Upper lobe of left lung (tissue), 6 donors: ENCODE measurements at regions not wholly inside any gene's neighbourhood (a gene's known extent, or its start where the extent isn't known, plus 50 kb on each side); places are given as distances from the start of the nearest gene placed in this dataset.

Experiments
- ATAC-seq, 2 donors: fragments of 200-7000 bp; cut with Tn5 transposase; one replicate each; pipeline ENCODE4 v1.9.1; 2022; ENCODE audit warnings: mild to moderate bottlenecking in 2 of 2, moderate library complexity in 2 of 2; ENCODE audit not compliant: low FRiP score in 2 of 2
- DNase-seq, 2 donors: peaks; one replicate each; pipeline ENCODE4 v3.0.0-alpha.2; 2019 to 2020
- H3K27ac ChIP-seq, 4 donors: fragments of 200-600 bp; sonication (generic); one replicate each; pipeline ENCODE4 v1.5.1; 2016 to 2019
- H3K27me3 ChIP-seq, 4 donors: fragments of 200-600 bp; sonication (generic); one replicate each; pipeline ENCODE4 v1.5.1; 2017 to 2019
- H3K36me3 ChIP-seq, 4 donors: fragments of 200-600 bp; sonication (generic); one replicate each; pipeline ENCODE4 v1.5.1; 2016 to 2019
- H3K4me1 ChIP-seq, 4 donors: fragments of 200-600 bp; sonication (generic); one replicate each; pipeline ENCODE4 v1.5.1; 2018 to 2019
- H3K4me3 ChIP-seq, 4 donors: fragments of 200-600 bp; sonication (generic); one replicate each; pipeline ENCODE4 v1.5.1; 2017 to 2019; ENCODE audit warnings: mild to moderate bottlenecking in 2 of 4, moderate library complexity in 1 of 4
- H3K9me3 ChIP-seq, 4 donors: fragments of 200-600 bp; sonication (generic); one replicate each; pipeline ENCODE4 v1.5.1; 2018 to 2019
- CTCF ChIP-seq, 6 experiments: fragments of 450-650 bp in 4 of 6; fragments of 200-600 bp in 2 of 6; sonication (generic) in 2 of 6; IDR thresholded peaks; one replicate each; pipeline ENCODE4 v1.5.1; 2016 to 2019; ENCODE audit warnings: antibody characterized with exemption in 6 of 6
- EP300 ChIP-seq, 4 donors: sonication (generic); formaldehyde crosslinking; IDR thresholded peaks; one replicate each; pipeline ENCODE4 v1.5.1; 2017; ENCODE audit warnings: antibody characterized with exemption in 4 of 4, control low read depth in 2 of 4
- POLR2A ChIP-seq, 4 donors: fragments of 450-650 bp; IDR thresholded peaks; one replicate each; pipeline ENCODE4 v1.5.1; 2016 to 2017; ENCODE audit warnings: antibody characterized with exemption in 4 of 4, mild to moderate bottlenecking in 2 of 4
- POLR2AphosphoS5 ChIP-seq, 2 donors: sonication (generic); formaldehyde crosslinking; IDR thresholded peaks; one replicate each; pipeline ENCODE4 v1.5.1; 2017; ENCODE audit warnings: antibody characterized with exemption in 2 of 2
- WGBS, 2 donors: methylation state at CpG; one replicate each; pipeline ENCODE4 v1.1.5; 2017 to 2018; 5-methylcytosine and 5-hydroxymethylcytosine counted together
- donor health status: DM: no; HTN: no; CAD: no; lungs with moderate emphysema.
- donor health status: DM: no; HTN: yes; CAD: no; lungs with severe emphysema.

- no peaks in the 10 kb centered on the region for H3K27me3 ChIP-seq
- H3K36me3 ChIP-seq = no peaks in the 10 kb centered on the region
- ATAC-seq (no peak), DNase-seq (no peak)
- no peaks in the 10 kb centered on the region for H3K4me1 ChIP-seq
- TF ChIP-seq EP300 (IDR thresholded peaks at IDR 0.05) = no peak
- TF ChIP-seq POLR2A (IDR thresholded peaks at IDR 0.05) = no peak
- TF ChIP-seq POLR2AphosphoS5 (IDR thresholded peaks at IDR 0.05) = no peak
- no peak for TF ChIP-seq CTCF (IDR thresholded peaks at IDR 0.05)
- WGBS, 2 donors = 79 to 85% methylated on average over 4 of the region's 4 CpGs
- H3K4me3 ChIP-seq = no peak overlapping the region
- no peaks in the 10 kb centered on the region for H3K9me3 ChIP-seq
- no peak overlapping the region for H3K27ac ChIP-seq
Measured at GRCh38 chr10:76719006-76719405, 918.6 kb downstream of the KCNMA1 start.

- H3K36me3 ChIP-seq = no peaks in the 10 kb centered on the region
- no peak overlapping the region for H3K27ac ChIP-seq
- TF ChIP-seq POLR2AphosphoS5 (IDR thresholded peaks at IDR 0.05) (no peak), EP300 (IDR thresholded peaks at IDR 0.05) (no peak), CTCF (IDR thresholded peaks at IDR 0.05) (no peak), POLR2A (IDR thresholded peaks at IDR 0.05) (no peak)
- no peaks in the 10 kb centered on the region for H3K9me3 ChIP-seq
- no peaks in the 10 kb centered on the region for H3K4me1 ChIP-seq
- WGBS, 2 donors = 71 to 74% methylated on average over 1 of the region's 1 CpG
- DNase-seq = no peak
- no peak for ATAC-seq
- no peaks in the 10 kb centered on the region for H3K27me3 ChIP-seq
- no peak overlapping the region for H3K4me3 ChIP-seq
Measured at GRCh38 chr10:76717141-76717540, 920.5 kb downstream of the KCNMA1 start.

GRCh38 chr10:76711222-76711997 is 926.2 kb downstream of the KCNMA1 start:
- DNase-seq = no peak
- Histone ChIP-seq H3K4me3 (no peak overlapping the region), H3K27ac (no peak overlapping the region), H3K4me1 (no peaks in the 10 kb centered on the region), H3K9me3 (no peaks in the 10 kb centered on the region), H3K27me3 (no peaks in the 10 kb centered on the region), H3K36me3 (no peaks in the 10 kb centered on the region)
- 66 to 78% methylated on average over 8 of the region's 8 CpGs for WGBS, 2 donors
- TF ChIP-seq EP300 (IDR thresholded peaks at IDR 0.05) (no peak), POLR2A (IDR thresholded peaks at IDR 0.05) (no peak), CTCF (IDR thresholded peaks at IDR 0.05) (no peak), POLR2AphosphoS5 (IDR thresholded peaks at IDR 0.05) (no peak)
- ATAC-seq = no peak

GRCh38 chr10:76700241-76700640 is 937.4 kb downstream of the KCNMA1 start:
- ATAC-seq = no peak

More at GRCh38 chr10:76700241-76700640, 937.4 kb downstream of the KCNMA1 start:
- no peak for TF ChIP-seq POLR2AphosphoS5 (IDR thresholded peaks at IDR 0.05)
- TF ChIP-seq POLR2A (IDR thresholded peaks at IDR 0.05) = no peak
- TF ChIP-seq CTCF (IDR thresholded peaks at IDR 0.05) = no peak
- no peak for TF ChIP-seq EP300 (IDR thresholded peaks at IDR 0.05)
- WGBS, 2 donors = 100% methylated on average over 1 of the region's 1 CpG
- Histone ChIP-seq H3K36me3 (no peaks in the 10 kb centered on the region), H3K27me3 (no peaks in the 10 kb centered on the region), H3K27ac (no peak overlapping the region), H3K4me3 (no peak overlapping the region), H3K9me3 (no peaks in the 10 kb centered on the region), H3K4me1 (no peaks in the 10 kb centered on the region)
- DNase-seq = no peak
